OCI-LY1 (cell line): ENCODE measurements at regions not wholly inside any gene's neighbourhood (a gene's known extent, or its start where the extent isn't known, plus 50 kb on each side); places are given as distances from the start of the nearest gene placed in this dataset.

Experiments
- CTCF ChIP-seq: fragments of 200-600 bp; sonication (generic), shearing (Covaris generic); IDR thresholded peaks from 2 replicates; pipeline ENCODE4 v1.5.1; 2017; ENCODE audit warnings: mild to moderate bottlenecking, antibody characterized with exemption, low read length, moderate library complexity, mixed read lengths
- EZH2 ChIP-seq: fragments of 200-600 bp; sonication (generic), shearing (Covaris generic); IDR thresholded peaks from 2 replicates; pipeline ENCODE4 v1.8.0; 2017; ENCODE audit warnings: borderline replicate concordance, mixed run types, mild to moderate bottlenecking, antibody characterized with exemption, low read length, moderate library complexity, mixed read lengths

GRCh38 chr15:85979929-85980328, 99.7 kb upstream of the AGBL1 start:
- TF ChIP-seq EZH2 (no peak), CTCF (no peak)
